Right renal pelvis (tissue), 4 donors: ENCODE measurements at regions not wholly inside any gene's neighbourhood (a gene's known extent, or its start where the extent isn't known, plus 50 kb on each side); places are given as distances from the start of the nearest gene placed in this dataset.
"Not testable (repeated sequence)": the region's sequence is repeated elsewhere in the genome, so short reads cannot be mapped to it uniquely, and the experiment has no call there.

Source experiments
- DNase-seq, 4 donors: peaks; one replicate each; pipeline ENCODE4 v3.0.0-alpha.2; 2013; ENCODE audit warnings: low read depth in 4 of 4, low spot score in 3 of 4, missing footprints in 1 of 4

GRCh38 chr9:87041553-87042235 is 94.4 kb upstream of the GAS1 start:
- DNase-seq, result not testable (repeated sequence)

GRCh38 chr9:87049929-87050608 is 102.8 kb upstream of the GAS1 start:
- DNase-seq, result not testable (repeated sequence)

GRCh38 chr9:87054999-87055686 is 107.8 kb upstream of the GAS1 start:
- DNase-seq, result no peak

GRCh38 chr9:87059772-87060171 is 112.5 kb upstream of the GAS1 start:
- DNase-seq, result no peak

- no peak for DNase-seq
Measured at GRCh38 chr9:87062746-87063145, 115.4 kb upstream of the GAS1 start.

- no peak for DNase-seq
Measured at GRCh38 chr9:87063246-87063645, 115.9 kb upstream of the GAS1 start.

- DNase-seq, result no peak
Measured at GRCh38 chr9:87063871-87064270, 116.6 kb upstream of the GAS1 start.

- no peak for DNase-seq
Measured at GRCh38 chr9:87064311-87064710, 117.0 kb upstream of the GAS1 start.

GRCh38 chr9:87065981-87066380 is 118.7 kb upstream of the GAS1 start:
- no peak for DNase-seq

GRCh38 chr9:87067426-87067825 is 120.1 kb upstream of the GAS1 start:
- no peak for DNase-seq

- DNase-seq, result no peak
Measured at GRCh38 chr9:87068177-87068840, 121.0 kb upstream of the GAS1 start.

GRCh38 chr9:87069690-87070089 is 122.4 kb upstream of the GAS1 start:
- no peak for DNase-seq

GRCh38 chr9:87070336-87070735 is 123.0 kb upstream of the GAS1 start:
- DNase-seq, result no peak

- no peak for DNase-seq
Measured at GRCh38 chr9:87071473-87071872, 124.2 kb upstream of the GAS1 start.

- peak in 1 of 4 donors; percentile 7 for DNase-seq
Measured at GRCh38 chr9:87073692-87074091, 126.4 kb upstream of the GAS1 start.

- no peak for DNase-seq
Measured at GRCh38 chr9:87075537-87075936, 128.2 kb upstream of the GAS1 start.

- DNase-seq, result no peak
Measured at GRCh38 chr9:87076825-87077224, 129.5 kb upstream of the GAS1 start.

- DNase-seq, result no peak
Measured at GRCh38 chr9:87077986-87078385, 130.7 kb upstream of the GAS1 start.

GRCh38 chr9:87080512-87081264 is 133.4 kb upstream of the GAS1 start:
- DNase-seq, result no peak

GRCh38 chr9:87081503-87081902 is 134.2 kb upstream of the GAS1 start:
- no peak for DNase-seq

GRCh38 chr9:87083986-87084385 is 136.7 kb upstream of the GAS1 start:
- DNase-seq, result no peak
